Activated naive CD8-positive, alpha-beta T cell treated with anti-CD3 and anti-CD28 coated beads, Interleukin-2, amount 10 ng/mL, durations not matched to agents 7 days and 5 days (primary cell): ENCODE measurements at regions not wholly inside any gene's neighbourhood (a gene's known extent, or its start where the extent isn't known, plus 50 kb on each side); places are given as distances from the start of the nearest gene placed in this dataset.

Source experiments
- ATAC-seq: fragments of 150-1000 bp; cut with Tn5 transposase; one replicate; pipeline ENCODE4 v1.10.0; 2021; ENCODE audit warnings: low read depth, moderate library complexity
- POLR2A ChIA-PET: fragments of 350-600 bp; sonication (Branson Sonifier 250); formaldehyde crosslinking; loops from one replicate; lab custom pipeline; 2021; ENCODE audit warnings: antibody characterized with exemption; lab: Charles Lee
- DNase-seq: peaks from one replicate; pipeline ENCODE4 v3.0.0; 2021
- H3K27ac Mint-ChIP-seq: one replicate; pipeline ENCODE4 v1.8.0; 2022; ENCODE audit warnings: mild to moderate bottlenecking, mixed read lengths
- H3K27me3 Mint-ChIP-seq: one replicate; pipeline ENCODE4 v1.8.0; 2022; ENCODE audit warnings: mild to moderate bottlenecking, moderate library complexity, mixed read lengths
- H3K36me3 Mint-ChIP-seq: one replicate; pipeline ENCODE4 v1.8.0; 2021; ENCODE audit warnings: mild to moderate bottlenecking, mixed read lengths
- H3K4me1 Mint-ChIP-seq: one replicate; pipeline ENCODE4 v1.8.0; 2021; ENCODE audit warnings: mixed read lengths
- H3K4me3 Mint-ChIP-seq: one replicate; pipeline ENCODE4 v1.8.0; 2022; ENCODE audit warnings: mild to moderate bottlenecking, moderate library complexity, mixed read lengths
- H3K9me3 Mint-ChIP-seq: one replicate; pipeline ENCODE4 v1.8.0; 2021; ENCODE audit warnings: mixed read lengths

DNA sequence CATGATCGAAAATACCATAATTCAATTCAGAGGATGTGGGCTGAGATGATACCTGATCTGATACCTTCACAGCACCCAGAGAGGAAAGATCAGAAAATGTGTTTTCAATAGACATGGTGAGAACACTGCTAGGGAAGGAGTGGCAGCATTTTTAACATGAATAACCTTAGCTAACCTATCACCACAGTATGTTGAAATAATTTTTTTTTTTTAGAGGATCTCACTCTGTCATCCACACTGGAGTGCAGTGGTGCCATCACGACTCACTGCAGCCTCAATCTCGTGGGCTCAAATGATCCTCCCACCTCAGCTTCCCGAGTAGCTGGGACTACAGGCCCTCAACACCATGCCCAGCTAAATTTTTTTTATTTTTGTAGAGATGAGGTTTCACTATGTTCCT, 90.5 kb upstream of the RAPGEF2 start:
- Mint-ChIP-seq H3K27me3 (no peaks in the 10 kb centered on the region), H3K27ac (no peak overlapping the region), H3K9me3 (no peaks in the 10 kb centered on the region), H3K4me1 (no peaks in the 10 kb centered on the region), H3K36me3 (no peaks in the 10 kb centered on the region), H3K4me3 (no peak overlapping the region)
- POLR2A ChIA-PET = no interaction called here
- DNase-seq = no peak
- ATAC-seq = no peak

DNA sequence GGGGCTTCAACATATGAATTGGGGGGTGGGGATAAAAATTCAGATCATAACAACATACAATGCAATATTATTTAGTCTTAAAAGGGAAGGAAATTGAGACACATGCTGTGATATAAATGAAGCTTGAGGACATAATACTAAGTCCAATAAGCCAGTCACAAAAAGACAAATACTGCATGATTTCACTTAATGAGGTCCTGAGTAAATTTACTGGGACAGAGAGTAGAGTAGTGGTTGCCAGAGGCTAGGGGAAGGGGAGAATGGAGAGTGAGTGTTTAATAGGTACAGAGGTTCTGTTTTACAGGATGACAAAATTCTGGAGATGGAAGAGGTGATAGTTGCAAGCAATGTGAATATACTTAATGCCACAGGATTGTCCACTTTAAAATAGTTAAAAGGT, 89.2 kb upstream of the RAPGEF2 start:
- Mint-ChIP-seq H3K4me1 (no peaks in the 10 kb centered on the region), H3K36me3 (no peaks in the 10 kb centered on the region), H3K27ac (no peak overlapping the region), H3K27me3 (no peaks in the 10 kb centered on the region), H3K9me3 (no peaks in the 10 kb centered on the region), H3K4me3 (no peak overlapping the region)
- DNase-seq (no peak), ATAC-seq (no peak)
- POLR2A ChIA-PET = no interaction called here

DNA sequence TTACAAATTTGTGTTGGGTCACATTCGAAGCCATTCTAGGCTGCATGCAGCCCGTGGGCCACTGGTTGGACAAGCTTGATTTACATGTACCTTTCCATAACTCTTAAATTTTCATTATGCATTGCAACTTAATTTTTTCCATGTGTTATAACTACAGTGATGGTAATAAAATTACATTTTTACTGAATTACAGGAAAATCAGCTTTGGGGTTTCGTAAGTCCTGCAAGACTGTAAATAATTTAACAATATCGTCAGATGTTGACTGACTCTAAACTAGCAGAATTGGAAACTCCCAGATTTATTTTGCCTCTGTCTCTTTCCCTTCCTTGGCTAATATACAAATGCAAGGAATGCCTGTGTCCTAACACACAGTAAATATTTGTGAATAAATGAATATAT, 88.0 kb upstream of the RAPGEF2 start:
- Mint-ChIP-seq H3K9me3 (no peaks in the 10 kb centered on the region), H3K4me3 (no peak overlapping the region)

DNA sequence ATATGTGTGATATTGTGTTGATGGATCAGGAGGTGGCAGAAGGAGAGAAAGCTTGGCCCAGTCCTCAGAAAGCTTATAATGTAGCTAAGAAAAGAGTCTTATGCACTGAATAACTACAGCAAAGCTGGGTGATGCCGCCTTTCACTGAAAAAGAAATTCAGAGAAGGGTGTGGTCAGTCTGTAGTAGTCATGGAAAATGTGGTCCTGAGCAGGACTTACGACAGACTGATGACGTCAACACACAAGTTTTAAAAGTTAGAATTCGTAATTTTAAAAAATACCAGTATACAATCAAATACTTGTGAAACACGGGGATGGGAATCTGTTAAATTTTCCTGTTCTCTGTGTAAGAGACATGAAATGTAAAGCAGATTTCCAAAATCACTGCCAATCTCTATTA, 87.0 kb upstream of the RAPGEF2 start:
- H3K4me3 Mint-ChIP-seq = no peak overlapping the region
- ATAC-seq (no peak), DNase-seq (no peak)
- no peaks in the 10 kb centered on the region for H3K27me3 Mint-ChIP-seq
- no peaks in the 10 kb centered on the region for H3K36me3 Mint-ChIP-seq
- POLR2A ChIA-PET = no interaction called here
- no peak overlapping the region for H3K27ac Mint-ChIP-seq
- no peaks in the 10 kb centered on the region for H3K4me1 Mint-ChIP-seq
- H3K9me3 Mint-ChIP-seq = no peaks in the 10 kb centered on the region

More for the DNA sequence above, 88.0 kb upstream of the RAPGEF2 start:
- POLR2A ChIA-PET = no interaction called here
- H3K4me1 Mint-ChIP-seq = no peaks in the 10 kb centered on the region
- H3K27ac Mint-ChIP-seq = no peak overlapping the region
- no peak for DNase-seq
- H3K27me3 Mint-ChIP-seq = no peaks in the 10 kb centered on the region
- ATAC-seq = no peak
- no peaks in the 10 kb centered on the region for H3K36me3 Mint-ChIP-seq

DNA sequence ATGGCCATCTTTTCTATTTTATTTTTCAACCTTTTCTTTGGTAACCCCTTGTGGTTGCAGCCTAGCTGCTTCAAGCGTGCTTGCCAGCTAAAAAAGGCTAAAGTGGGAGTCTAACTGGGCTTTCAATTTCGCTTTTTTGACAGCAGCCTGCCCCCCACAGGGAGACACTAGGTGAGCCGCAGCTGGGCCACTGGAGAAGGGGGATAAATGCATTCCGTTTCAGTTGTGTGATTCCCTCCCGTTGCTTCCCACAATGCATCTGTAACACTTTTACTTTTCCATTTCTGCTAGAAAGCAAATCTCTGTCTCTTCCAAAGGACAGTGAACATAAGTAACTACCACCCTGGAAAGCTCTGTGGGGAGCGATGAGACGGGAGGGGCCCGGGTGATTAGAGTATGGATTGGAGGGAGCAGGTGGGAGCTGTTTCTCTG, 86.3 kb upstream of the RAPGEF2 start:
- POLR2A ChIA-PET = no interaction called here

DNA sequence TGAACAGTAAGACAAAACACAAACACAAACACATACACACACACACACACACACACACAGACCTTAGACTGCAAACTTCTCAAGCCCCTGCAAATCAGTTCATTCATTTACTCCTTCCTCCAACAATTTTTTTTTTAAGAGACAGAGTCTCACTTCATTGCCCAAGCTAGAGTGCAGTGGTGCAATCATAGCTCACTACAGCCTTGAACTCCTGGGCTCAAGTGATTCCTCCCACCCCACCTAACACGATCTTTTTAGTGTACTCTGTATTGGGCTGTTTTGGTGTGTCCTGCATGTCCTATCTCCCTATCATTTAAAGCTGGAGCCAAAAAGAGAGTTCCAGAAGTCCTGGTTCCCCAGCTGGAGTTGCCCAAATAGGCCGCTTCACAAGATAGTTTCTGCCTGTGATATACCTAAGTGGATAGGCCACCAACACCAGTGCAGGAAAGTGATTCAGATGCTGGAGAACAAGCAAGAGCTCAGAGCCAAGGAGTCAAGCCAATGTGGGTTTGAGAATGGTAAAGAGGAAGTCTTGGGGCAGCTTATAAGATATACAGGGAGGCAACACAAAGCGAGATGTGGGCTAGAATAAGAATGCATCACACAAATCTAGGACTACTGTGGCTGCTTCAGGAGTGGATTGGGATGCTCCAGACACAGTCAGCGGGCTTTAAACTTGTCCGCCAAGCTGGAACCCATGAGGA, 85.4 kb upstream of the RAPGEF2 start:
- H3K9me3 Mint-ChIP-seq = no peaks in the 10 kb centered on the region
- H3K27me3 Mint-ChIP-seq = no peaks in the 10 kb centered on the region
- DNase-seq (no peak), ATAC-seq (no peak)
- H3K36me3 Mint-ChIP-seq = no peaks in the 10 kb centered on the region
- H3K4me1 Mint-ChIP-seq = no peaks in the 10 kb centered on the region
- POLR2A ChIA-PET = no interaction called here
- H3K27ac Mint-ChIP-seq = no peak overlapping the region
- no peak overlapping the region for H3K4me3 Mint-ChIP-seq

More for the DNA sequence above, 86.3 kb upstream of the RAPGEF2 start:
- Mint-ChIP-seq H3K27me3 (no peaks in the 10 kb centered on the region), H3K4me3 (no peak overlapping the region), H3K4me1 (no peaks in the 10 kb centered on the region), H3K9me3 (no peaks in the 10 kb centered on the region), H3K36me3 (no peaks in the 10 kb centered on the region), H3K27ac (no peak overlapping the region)
- ATAC-seq (no peak), DNase-seq (no peak)

DNA sequence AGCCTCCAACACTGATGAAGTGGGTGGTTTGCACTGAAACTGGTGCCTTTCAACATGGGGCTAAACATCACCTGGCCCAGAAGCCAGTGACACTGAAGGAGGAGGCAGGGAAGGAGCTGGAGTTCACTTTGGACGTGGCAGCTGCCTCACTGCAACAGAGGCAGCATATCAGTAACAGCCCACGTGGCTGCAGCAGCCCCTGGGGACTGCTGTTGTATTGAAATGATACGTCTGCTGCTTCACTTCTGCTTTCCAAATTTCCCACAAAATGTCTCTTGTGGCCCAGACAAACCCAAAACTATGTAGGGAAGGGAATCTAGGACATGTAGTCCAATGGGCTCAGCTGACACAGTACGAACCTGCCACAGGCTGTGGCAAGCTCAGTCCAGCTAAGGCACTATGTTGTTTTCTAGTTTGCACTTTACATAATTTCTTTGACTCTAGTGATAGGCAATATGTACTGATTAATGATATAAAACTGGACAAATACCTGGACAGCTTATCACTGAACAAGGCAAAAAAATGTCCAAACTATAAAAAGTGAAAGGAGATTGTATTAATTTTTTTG, 84.7 kb upstream of the RAPGEF2 start:
- Mint-ChIP-seq H3K27ac (no peak overlapping the region), H3K27me3 (no peaks in the 10 kb centered on the region), H3K4me3 (no peak overlapping the region), H3K4me1 (no peaks in the 10 kb centered on the region), H3K36me3 (no peaks in the 10 kb centered on the region), H3K9me3 (no peaks in the 10 kb centered on the region)
- ATAC-seq (no peak), DNase-seq (no peak)
- POLR2A ChIA-PET = no interaction called here

DNA sequence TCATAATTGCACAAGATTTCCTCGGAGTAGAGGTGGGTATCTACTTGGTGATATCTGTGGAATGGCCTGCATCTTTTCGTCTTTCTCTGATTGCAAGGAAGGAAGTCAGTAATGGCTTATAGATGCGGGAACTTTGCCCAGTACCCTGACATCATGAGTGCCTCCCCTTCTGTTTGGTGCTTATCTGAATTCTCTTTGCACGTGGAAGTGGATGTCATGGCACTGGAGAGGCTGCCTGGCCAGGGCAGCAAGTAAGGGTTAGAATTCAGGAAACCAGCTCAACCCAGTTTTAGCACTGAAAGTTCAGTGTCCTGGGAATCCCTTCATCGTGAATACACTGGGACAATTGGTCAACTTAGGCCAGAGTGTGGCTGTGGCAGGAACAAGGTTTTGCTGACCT, 83.5 kb upstream of the RAPGEF2 start:
- H3K27me3 Mint-ChIP-seq = peaks cover 4% of the 10 kb centered on the region
- no peaks in the 10 kb centered on the region for H3K4me1 Mint-ChIP-seq
- no peak overlapping the region for H3K27ac Mint-ChIP-seq
- DNase-seq = no peak
- POLR2A ChIA-PET = no interaction called here
- no peak for ATAC-seq
- H3K4me3 Mint-ChIP-seq = no peak overlapping the region
- H3K36me3 Mint-ChIP-seq = no peaks in the 10 kb centered on the region
- H3K9me3 Mint-ChIP-seq = no peaks in the 10 kb centered on the region

DNA sequence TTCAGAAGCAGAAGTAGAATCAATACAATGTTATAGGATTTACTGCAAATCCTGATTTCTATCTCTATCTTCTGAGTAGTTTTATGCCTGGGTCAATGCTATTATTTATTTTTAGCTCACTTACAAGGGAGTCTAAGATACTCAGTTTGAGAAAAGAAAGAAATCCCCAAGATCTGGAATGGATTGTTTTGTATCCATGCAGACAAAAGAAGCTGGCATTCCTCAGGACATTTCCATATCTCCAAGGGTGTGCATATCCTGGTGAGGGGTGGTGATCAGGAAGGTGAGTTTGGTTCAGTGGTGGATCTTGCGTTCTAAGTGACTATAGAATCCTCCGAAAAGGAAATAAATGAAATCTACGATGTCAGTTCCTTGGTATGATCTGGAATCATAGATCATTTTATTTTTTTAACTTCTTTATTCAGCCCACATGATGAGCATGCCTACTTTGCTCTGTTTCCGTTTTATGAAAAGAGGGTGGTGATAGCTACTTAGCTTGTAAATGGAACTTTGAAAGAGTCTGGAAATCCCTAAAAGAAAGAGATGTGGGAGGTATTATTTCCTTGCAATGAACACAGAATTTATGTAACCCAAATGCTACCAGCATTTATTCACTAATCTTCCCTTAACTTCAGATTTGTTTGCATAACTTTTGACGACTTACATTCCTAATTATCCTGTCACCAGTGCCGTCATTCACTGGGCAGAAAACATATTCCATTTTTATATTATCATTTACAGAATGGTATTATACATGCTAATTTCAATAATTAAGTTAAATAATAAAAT, 81.1 kb upstream of the RAPGEF2 start:
- Mint-ChIP-seq H3K27me3 (peaks cover 4% of the 10 kb centered on the region), H3K9me3 (no peaks in the 10 kb centered on the region), H3K4me3 (no peak overlapping the region), H3K4me1 (no peaks in the 10 kb centered on the region), H3K27ac (no peak overlapping the region), H3K36me3 (no peaks in the 10 kb centered on the region)
- POLR2A ChIA-PET = no interaction called here
- DNase-seq (no peak), ATAC-seq (no peak)

DNA sequence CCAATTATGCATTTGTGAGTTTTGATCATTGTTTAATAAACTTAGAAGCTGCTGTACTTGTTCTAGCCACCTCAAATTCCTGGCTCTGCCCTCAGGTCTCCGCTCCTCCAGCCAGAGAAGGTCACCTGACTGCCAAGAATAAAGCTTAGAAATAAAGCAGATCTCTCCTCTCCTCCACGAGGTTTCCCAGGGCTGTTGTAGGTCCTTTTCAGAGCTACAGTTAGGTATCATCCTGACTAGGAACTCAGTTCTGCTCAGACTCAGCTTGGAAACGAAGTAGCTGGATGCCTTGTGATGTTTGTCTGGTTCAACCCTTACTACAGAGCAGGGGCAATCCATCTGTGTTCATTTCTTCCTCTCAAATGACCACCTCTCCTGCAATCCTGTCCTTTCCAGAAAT, 79.1 kb upstream of the RAPGEF2 start:
- Mint-ChIP-seq H3K4me3 (no peak overlapping the region), H3K27me3 (peaks cover 4% of the 10 kb centered on the region), H3K27ac (no peak overlapping the region), H3K9me3 (no peaks in the 10 kb centered on the region), H3K36me3 (no peaks in the 10 kb centered on the region), H3K4me1 (no peaks in the 10 kb centered on the region)
- DNase-seq = no peak
- POLR2A ChIA-PET = no interaction called here
- no peak for ATAC-seq

DNA sequence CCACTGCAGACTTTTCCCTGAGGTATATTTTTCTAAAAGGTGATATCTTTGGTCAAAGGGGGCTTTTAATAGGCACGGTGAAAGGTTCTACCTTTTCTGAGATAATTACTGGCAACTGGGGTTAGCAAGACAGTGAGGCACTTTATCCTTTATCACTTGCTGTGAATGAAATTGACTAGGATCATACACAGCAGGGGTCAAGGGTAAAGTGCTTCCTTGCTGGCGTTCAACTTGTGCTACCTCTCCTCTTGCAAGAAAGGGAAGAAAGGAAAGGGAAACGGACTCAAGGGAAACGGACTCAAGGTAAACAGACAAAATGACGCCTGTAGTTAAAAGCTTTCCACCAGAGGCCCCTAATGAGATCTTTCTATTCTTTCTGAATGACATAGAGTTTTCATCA, 78.6 kb upstream of the RAPGEF2 start:
- H3K4me1 Mint-ChIP-seq = no peaks in the 10 kb centered on the region
- H3K27me3 Mint-ChIP-seq = peaks cover 4% of the 10 kb centered on the region
- no peak overlapping the region for H3K27ac Mint-ChIP-seq
- no peak for DNase-seq
- ATAC-seq = no peak
- H3K36me3 Mint-ChIP-seq = no peaks in the 10 kb centered on the region
- H3K9me3 Mint-ChIP-seq = no peaks in the 10 kb centered on the region
- no peak overlapping the region for H3K4me3 Mint-ChIP-seq
- POLR2A ChIA-PET = no interaction called here

DNA sequence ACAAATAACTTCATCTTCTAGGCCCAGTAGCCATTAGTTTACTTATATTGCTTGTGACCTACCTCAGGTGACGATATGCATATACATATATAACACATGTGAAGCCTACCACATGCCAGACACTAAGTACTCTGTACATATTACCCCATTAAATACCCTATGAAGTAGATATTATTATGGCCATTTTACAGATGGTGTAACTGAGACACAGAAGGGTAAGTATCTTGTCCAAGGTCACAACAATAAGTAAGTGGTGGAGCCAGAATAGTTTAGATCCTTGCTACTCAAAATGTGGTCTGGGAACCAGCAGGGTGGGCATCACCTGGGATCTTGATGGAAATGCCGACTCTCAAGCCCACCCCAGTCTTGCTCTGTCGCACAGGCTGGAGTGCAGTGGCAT, 78.1 kb upstream of the RAPGEF2 start:
- H3K9me3 Mint-ChIP-seq = no peaks in the 10 kb centered on the region
- H3K4me1 Mint-ChIP-seq = no peaks in the 10 kb centered on the region
- no peak for DNase-seq
- ATAC-seq = no peak
- H3K27me3 Mint-ChIP-seq = peaks cover 4% of the 10 kb centered on the region
- H3K36me3 Mint-ChIP-seq = no peaks in the 10 kb centered on the region
- H3K27ac Mint-ChIP-seq = no peak overlapping the region
- H3K4me3 Mint-ChIP-seq = no peak overlapping the region
- POLR2A ChIA-PET = no interaction called here

DNA sequence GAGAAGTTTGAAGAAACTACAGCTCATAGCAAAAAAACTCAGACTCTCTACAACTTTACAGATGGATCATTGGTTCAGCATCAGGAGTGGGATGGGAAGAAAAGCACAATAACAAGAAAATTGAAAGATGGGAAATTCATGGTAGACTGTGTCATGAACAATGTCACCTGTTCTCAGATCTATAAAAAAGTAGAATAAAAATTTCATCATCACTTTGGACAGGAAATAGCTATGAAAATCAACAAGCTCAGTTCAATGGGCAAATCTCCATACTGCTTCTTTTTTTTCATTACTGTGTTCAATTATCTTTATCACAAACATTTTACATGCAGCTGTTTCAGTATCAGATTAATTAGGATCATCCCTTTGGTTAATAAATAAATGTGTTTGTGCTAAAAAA, 76.5 kb upstream of the RAPGEF2 start:
- H3K4me3 Mint-ChIP-seq = no peak overlapping the region
- DNase-seq (no peak), ATAC-seq (no peak)
- H3K27me3 Mint-ChIP-seq = peaks cover 10% of the 10 kb centered on the region
- H3K4me1 Mint-ChIP-seq = no peaks in the 10 kb centered on the region
- no peaks in the 10 kb centered on the region for H3K36me3 Mint-ChIP-seq
- POLR2A ChIA-PET = no interaction called here
- H3K27ac Mint-ChIP-seq = no peak overlapping the region
- no peaks in the 10 kb centered on the region for H3K9me3 Mint-ChIP-seq

DNA sequence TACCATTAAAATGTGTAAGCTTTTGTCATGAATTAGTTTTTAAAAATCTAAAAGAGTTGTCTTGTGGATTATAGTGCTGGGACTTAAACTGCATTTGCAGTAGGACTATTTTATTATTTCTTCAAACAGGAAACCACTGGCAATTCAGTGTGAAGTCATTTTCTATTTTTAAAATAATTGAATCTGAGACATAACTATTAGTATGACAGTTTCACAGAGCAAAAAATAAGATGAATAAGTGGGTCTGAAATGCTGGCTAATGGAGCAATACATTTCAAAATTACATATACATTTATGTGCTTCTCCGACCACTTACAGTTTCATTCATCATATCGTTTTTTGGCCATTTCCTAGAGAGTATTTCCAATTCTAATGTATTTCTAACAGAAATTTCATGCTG, 75.3 kb upstream of the RAPGEF2 start:
- POLR2A ChIA-PET = no interaction called here
- Mint-ChIP-seq H3K4me1 (no peaks in the 10 kb centered on the region), H3K9me3 (no peaks in the 10 kb centered on the region), H3K27me3 (peaks cover 18% of the 10 kb centered on the region), H3K36me3 (no peaks in the 10 kb centered on the region), H3K4me3 (no peak overlapping the region), H3K27ac (no peak overlapping the region)
- no peak for DNase-seq
- no peak for ATAC-seq
